Effector memory CD8-positive, alpha-beta T cell (primary cell): ENCODE measurements at regions not wholly inside any gene's neighbourhood (a gene's known extent, or its start where the extent isn't known, plus 50 kb on each side); places are given as distances from the start of the nearest gene placed in this dataset.

Experiments used
- ATAC-seq: fragments of 150-1000 bp; cut with Tn5 transposase; replicated peaks from 2 replicates; pipeline ENCODE4 v1.10.0; 2021; ENCODE audit warnings: mild to moderate bottlenecking, moderate library complexity
- DNase-seq, 3 experiments: peaks; one replicate each; pipeline ENCODE4 v3.0.0; 2021
- H3K27ac Mint-ChIP-seq, 2 donors: one replicate each; pipeline ENCODE4 v1.8.0; 2022; ENCODE audit warnings: mild to moderate bottlenecking in 2 of 2, mixed read lengths in 2 of 2, moderate library complexity in 2 of 2
- H3K27me3 Mint-ChIP-seq, 2 donors: one replicate each; pipeline ENCODE4 v1.8.0; 2022; ENCODE audit warnings: mixed read lengths in 2 of 2
- H3K36me3 Mint-ChIP-seq: one replicate; pipeline ENCODE4 v1.8.0; 2022; ENCODE audit warnings: mild to moderate bottlenecking, moderate library complexity, mixed read lengths; ENCODE audit not compliant: insufficient read depth
- H3K4me1 Mint-ChIP-seq, 2 donors: one replicate each; pipeline ENCODE4 v1.8.0; 2022; ENCODE audit warnings: low read depth in 2 of 2, mixed read lengths in 2 of 2
- H3K4me3 Mint-ChIP-seq, 2 donors: one replicate each; pipeline ENCODE4 v1.8.0; 2022; ENCODE audit warnings: mild to moderate bottlenecking in 2 of 2, mixed read lengths in 2 of 2, moderate library complexity in 2 of 2
- H3K9me3 Mint-ChIP-seq, 2 donors: one replicate each; pipeline ENCODE4 v1.8.0; 2022; ENCODE audit warnings: mixed read lengths in 2 of 2

DNA sequence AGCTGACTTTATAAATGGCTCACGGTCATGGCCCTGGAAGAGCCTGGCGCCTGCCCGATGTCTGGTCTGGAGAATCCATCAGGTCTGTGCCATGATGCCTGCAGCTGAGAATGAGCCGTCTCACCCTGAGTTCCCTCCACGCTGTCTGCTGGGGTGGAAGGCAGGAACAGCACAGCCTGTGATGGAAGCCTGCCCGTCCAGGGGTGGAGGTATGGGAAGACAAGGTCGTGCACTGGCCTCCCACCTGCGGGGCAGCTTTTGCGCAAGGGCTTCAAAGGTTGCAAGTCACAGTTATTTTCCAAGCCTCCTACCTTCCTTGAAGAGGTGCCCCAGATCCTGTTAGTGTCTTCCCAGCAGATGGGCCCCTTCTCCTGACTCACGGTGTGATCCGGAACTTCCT is 275.5 kb downstream of the FAM43A start:
- Mint-ChIP-seq H3K27ac (no peak overlapping the region), H3K9me3 (no peaks in the 10 kb centered on the region), H3K27me3 (peaks cover 12 to 44% of the 10 kb centered on the region in 2 donors), H3K4me1 (no peaks in the 10 kb centered on the region), H3K36me3 (no peaks in the 10 kb centered on the region), H3K4me3 (no peak overlapping the region)
- DNase-seq (no peak), ATAC-seq (no peak)

GRCh38 chr3:194961571-194961970 is 275.9 kb downstream of the FAM43A start:
- Mint-ChIP-seq H3K27ac (no peak overlapping the region), H3K4me1 (no peaks in the 10 kb centered on the region), H3K36me3 (no peaks in the 10 kb centered on the region), H3K9me3 (no peaks in the 10 kb centered on the region), H3K4me3 (no peak overlapping the region), H3K27me3 (peaks cover 12 to 42% of the 10 kb centered on the region in 2 donors)
- DNase-seq, result no peak
- ATAC-seq, result no peak

DNA sequence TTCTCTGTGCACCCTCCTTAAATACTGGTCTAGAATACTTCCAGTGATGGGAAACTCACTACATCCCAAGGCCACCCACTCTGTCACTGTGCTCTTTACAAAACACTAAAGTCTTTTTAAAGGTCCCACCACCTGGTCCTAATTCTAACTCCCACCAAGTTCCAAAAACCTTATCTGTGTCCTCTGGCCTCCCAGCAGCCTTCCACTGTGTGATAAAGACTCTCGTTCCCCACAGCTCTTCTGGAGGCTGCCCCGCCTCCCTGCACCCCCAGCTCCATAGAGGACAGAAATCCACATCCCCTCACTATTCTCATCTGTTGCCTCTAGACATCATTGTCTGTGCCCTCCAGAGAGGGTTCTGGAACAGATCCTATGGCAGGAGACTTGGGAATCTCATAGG is 276.4 kb downstream of the FAM43A start:
- DNase-seq (no peak), ATAC-seq (no peak)
- H3K4me1 Mint-ChIP-seq, result no peaks in the 10 kb centered on the region
- peaks cover 17 to 42% of the 10 kb centered on the region in 2 donors for H3K27me3 Mint-ChIP-seq
- no peaks in the 10 kb centered on the region for H3K36me3 Mint-ChIP-seq
- no peak overlapping the region for H3K4me3 Mint-ChIP-seq
- no peaks in the 10 kb centered on the region for H3K9me3 Mint-ChIP-seq
- no peak overlapping the region for H3K27ac Mint-ChIP-seq

- DNase-seq (no peak), ATAC-seq (no peak)
- H3K4me1 Mint-ChIP-seq, result no peaks in the 10 kb centered on the region
- peaks cover 27 to 45% of the 10 kb centered on the region in 2 donors for H3K27me3 Mint-ChIP-seq
- H3K9me3 Mint-ChIP-seq, result no peaks in the 10 kb centered on the region
- no peak overlapping the region for H3K27ac Mint-ChIP-seq
- no peak overlapping the region for H3K4me3 Mint-ChIP-seq
- H3K36me3 Mint-ChIP-seq, result no peaks in the 10 kb centered on the region
These were observed 279.1 kb downstream of the FAM43A start for GRCh38 chr3:194964809-194965208.

DNA sequence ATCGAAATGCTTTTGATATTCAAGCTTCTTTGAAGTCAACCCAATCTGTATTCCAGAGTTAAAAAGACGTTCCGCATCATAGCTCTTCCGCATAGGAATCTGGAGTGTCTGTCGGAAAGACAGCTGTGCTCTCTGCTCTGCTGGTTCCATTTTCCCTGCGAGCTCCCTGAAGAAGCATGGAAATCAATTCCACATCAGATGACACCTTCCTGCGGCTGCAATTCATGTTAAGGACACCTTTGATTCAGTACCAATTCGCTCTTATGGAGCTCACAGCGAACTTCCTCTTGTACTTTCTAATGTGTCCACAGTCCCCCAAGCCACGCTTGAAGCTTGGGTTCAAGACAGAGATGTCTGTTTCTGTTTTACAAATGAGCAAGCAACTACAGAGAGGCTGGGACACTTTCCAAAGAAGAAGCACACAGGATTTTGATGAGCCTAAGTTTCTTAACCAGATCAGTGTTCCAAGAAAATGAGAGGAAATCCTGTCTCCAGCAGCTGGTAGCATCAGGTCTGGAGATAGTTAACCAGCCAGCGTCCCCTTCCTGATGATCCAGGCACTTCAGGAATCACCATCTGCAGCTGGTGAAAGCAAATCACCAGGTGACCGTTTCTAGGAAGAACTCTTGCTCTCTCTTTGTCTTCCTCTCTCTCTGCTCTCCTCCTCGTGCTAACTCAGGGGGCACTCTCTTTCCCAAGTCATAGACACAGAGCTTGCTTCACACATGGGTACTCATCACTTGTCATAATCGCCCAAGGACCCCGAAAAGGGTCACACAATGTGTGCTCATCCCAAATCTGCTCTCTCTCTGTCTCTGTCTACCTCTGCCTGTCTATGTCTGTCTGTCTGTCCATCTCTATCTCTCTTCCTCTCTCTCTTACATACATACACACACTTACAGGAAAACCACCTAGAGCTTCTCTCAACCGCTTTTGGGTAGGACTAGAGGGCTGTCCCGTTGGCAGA is 281.8 kb downstream of the FAM43A start:
- DNase-seq (no peak), ATAC-seq (no peak)
- no peak overlapping the region for H3K4me3 Mint-ChIP-seq
- no peaks in the 10 kb centered on the region for H3K9me3 Mint-ChIP-seq
- no peaks in the 10 kb centered on the region for H3K4me1 Mint-ChIP-seq
- peaks cover 34 to 38% of the 10 kb centered on the region in 2 donors for H3K27me3 Mint-ChIP-seq
- no peak overlapping the region for H3K27ac Mint-ChIP-seq
- H3K36me3 Mint-ChIP-seq, result no peaks in the 10 kb centered on the region

DNA sequence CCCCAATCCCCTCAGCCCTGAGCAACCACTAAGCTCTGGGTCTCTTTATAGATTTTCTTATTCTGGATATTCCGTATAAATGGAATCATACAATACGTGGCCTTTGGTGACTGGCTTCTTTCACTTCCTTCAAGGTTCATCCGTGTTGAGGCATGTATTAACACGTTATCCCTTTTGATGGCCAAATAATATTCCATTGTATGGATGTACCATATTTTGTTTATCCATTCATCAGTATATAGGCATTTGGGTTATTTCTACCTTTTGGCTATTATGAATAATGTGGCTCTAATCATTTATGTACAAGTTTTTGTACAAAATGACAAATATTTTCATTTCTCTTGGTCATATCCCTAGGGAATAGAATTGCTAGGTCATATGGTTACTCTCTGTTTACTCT is 284.4 kb downstream of the FAM43A start:
- ATAC-seq, result no peak
- Mint-ChIP-seq H3K4me1 (no peaks in the 10 kb centered on the region), H3K4me3 (no peak overlapping the region), H3K27ac (no peak overlapping the region), H3K27me3 (peaks cover 37 to 56% of the 10 kb centered on the region in 2 donors), H3K36me3 (no peaks in the 10 kb centered on the region), H3K9me3 (no peaks in the 10 kb centered on the region)
- no peak for DNase-seq

DNA sequence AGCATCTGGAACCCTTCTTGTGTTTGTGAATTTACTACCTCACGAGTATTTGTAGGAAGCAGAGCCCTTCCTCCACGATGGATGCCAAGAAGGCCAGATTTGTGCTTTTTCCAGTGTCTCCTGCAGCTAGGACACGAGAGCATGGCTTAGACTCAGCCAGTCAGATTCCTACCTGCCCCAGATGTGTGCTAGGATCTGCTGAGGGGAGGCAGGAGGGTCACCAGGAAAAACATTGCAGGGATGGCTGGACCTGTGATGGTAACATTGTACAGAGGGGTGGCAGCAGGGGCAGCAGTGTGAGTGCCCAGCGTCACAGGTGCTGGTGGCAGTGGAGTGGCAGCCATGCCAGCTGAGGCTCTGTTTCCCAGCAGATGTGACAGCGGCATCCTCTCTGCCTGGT is 285.3 kb downstream of the FAM43A start:
- no peaks in the 10 kb centered on the region for H3K9me3 Mint-ChIP-seq

GRCh38 chr3:194971965-194972364 is 286.3 kb downstream of the FAM43A start:
- no peak for ATAC-seq
- Mint-ChIP-seq H3K36me3 (no peaks in the 10 kb centered on the region), H3K27ac (no peak overlapping the region), H3K4me3 (no peak overlapping the region), H3K27me3 (peaks cover 46 to 69% of the 10 kb centered on the region in 2 donors), H3K4me1 (no peaks in the 10 kb centered on the region), H3K9me3 (no peaks in the 10 kb centered on the region)
- DNase-seq, result no peak

More for the DNA sequence above, 285.3 kb downstream of the FAM43A start:
- Mint-ChIP-seq H3K4me3 (no peak overlapping the region), H3K36me3 (no peaks in the 10 kb centered on the region), H3K27me3 (peaks cover 43 to 66% of the 10 kb centered on the region in 2 donors), H3K4me1 (no peaks in the 10 kb centered on the region), H3K27ac (no peak overlapping the region)
- DNase-seq (no peak), ATAC-seq (no peak)

DNA sequence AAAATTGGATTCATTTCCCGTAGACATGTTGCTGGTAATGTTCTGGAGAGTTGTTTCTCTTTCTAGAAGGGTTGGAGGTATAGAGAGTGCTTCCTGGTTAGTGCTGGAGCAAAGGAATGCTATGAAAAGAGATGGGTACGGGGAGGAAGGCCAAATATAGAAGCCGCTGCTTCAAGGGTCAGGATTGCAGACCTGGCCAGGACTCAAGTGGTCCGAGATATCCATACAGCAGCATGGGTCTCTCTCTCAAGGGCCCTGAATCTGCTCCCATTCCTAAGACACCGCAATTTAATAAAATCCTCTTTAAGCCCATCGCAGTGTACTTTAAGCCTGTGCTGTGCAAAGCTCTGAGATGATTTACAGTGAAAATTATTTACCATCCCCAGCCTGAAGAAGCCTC is 287.0 kb downstream of the FAM43A start:
- Mint-ChIP-seq H3K9me3 (no peaks in the 10 kb centered on the region), H3K36me3 (no peaks in the 10 kb centered on the region), H3K4me1 (no peaks in the 10 kb centered on the region), H3K27ac (no peak overlapping the region), H3K27me3 (peaks cover 46 to 69% of the 10 kb centered on the region in 2 donors), H3K4me3 (no peak overlapping the region)
- no peak for ATAC-seq
- DNase-seq, result no peak

DNA sequence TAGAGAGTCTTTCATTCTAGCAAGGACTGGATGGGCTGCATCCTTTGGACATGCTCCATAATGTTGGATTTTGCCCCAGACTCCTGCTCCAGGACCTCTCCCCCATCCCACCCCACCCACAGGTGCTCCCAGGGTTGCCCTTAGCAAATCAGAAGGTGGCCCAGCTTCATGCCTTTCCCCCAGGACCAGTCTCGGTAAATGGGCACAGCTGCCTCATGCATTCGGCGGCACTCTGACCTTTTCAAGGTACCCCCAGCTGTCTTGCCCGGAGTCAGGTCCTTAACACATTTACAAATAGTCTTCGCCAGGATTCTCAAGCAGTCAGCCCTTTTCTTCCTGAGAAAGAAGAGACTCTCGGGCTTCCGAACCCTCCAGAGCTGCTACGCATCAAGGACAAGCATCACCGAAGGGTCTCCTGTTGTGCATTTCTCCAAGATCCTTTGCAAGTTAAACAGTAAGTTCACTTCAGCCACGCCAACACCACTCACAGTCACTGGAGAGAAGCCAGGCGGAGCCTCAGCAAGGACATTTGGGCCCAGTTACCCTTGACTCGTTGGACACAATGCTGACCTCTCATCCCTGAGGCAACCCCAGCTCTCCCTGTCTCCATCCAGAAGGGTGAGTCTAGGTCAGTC is 287.8 kb downstream of the FAM43A start:
- no peak for DNase-seq
- Mint-ChIP-seq H3K4me3 (no peak overlapping the region), H3K27ac (no peak overlapping the region), H3K4me1 (no peaks in the 10 kb centered on the region), H3K27me3 (peaks cover 44 to 66% of the 10 kb centered on the region in 2 donors), H3K36me3 (no peaks in the 10 kb centered on the region), H3K9me3 (no peaks in the 10 kb centered on the region)
- ATAC-seq, result no peak

GRCh38 chr3:194974468-194975135 is 288.9 kb downstream of the FAM43A start:
- Mint-ChIP-seq H3K9me3 (no peaks in the 10 kb centered on the region), H3K4me1 (no peaks in the 10 kb centered on the region), H3K36me3 (no peaks in the 10 kb centered on the region), H3K27me3 (peaks cover 47 to 74% of the 10 kb centered on the region in 2 donors), H3K4me3 (no peak overlapping the region), H3K27ac (no peak overlapping the region)
- ATAC-seq (no peak), DNase-seq (no peak)

- DNase-seq, result no peak
- no peaks in the 10 kb centered on the region for H3K4me1 Mint-ChIP-seq
- H3K4me3 Mint-ChIP-seq, result no peak overlapping the region
- no peak for ATAC-seq
- no peak overlapping the region for H3K27ac Mint-ChIP-seq
- H3K36me3 Mint-ChIP-seq, result no peaks in the 10 kb centered on the region
- H3K9me3 Mint-ChIP-seq, result no peaks in the 10 kb centered on the region
- peaks cover 44 to 68% of the 10 kb centered on the region in 2 donors for H3K27me3 Mint-ChIP-seq
These were observed 290.4 kb downstream of the FAM43A start for GRCh38 chr3:194976049-194976451.

- no peaks in the 10 kb centered on the region for H3K4me1 Mint-ChIP-seq
- H3K9me3 Mint-ChIP-seq, result no peaks in the 10 kb centered on the region
- peaks cover 44 to 65% of the 10 kb centered on the region in 2 donors for H3K27me3 Mint-ChIP-seq
- no peaks in the 10 kb centered on the region for H3K36me3 Mint-ChIP-seq
- H3K4me3 Mint-ChIP-seq, result no peak overlapping the region
- ATAC-seq (no peak), DNase-seq (no peak)
- no peak overlapping the region for H3K27ac Mint-ChIP-seq
These were observed 291.2 kb downstream of the FAM43A start for GRCh38 chr3:194976874-194977273.
